ENCODE measurements at regions not wholly inside any gene's neighbourhood (a gene's known extent, or its start where the extent isn't known, plus 50 kb on each side); places are given as distances from the start of the nearest gene placed in this dataset.

DNA sequence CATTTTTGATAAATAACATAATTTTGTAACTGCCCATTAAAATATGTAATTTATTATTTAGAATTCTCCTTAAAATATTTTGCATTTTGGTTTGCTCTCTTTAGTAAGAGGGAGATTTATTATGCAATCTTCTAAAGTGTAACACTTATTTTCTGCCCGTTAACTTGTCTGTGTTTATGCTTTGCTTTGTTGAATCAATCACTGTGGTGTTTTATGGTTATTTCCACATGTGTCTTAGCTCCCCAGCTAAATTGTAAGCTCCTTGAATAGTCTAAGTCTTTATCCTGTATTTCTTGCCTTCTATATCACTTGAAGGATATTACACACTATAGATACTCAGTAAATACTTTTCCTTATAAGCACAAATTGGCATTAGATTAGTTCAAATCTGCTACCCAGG is 166.6 kb upstream of the SPRED2 start:
- no peaks in the 10 kb centered on the region for H3K36me3 Mint-ChIP-seq (ENCODE audit: insufficient read depth, unreplicated experiment)
- no peak overlapping the region for H3K4me3 Mint-ChIP-seq (ENCODE audit: unreplicated experiment)
- H3K4me1 Mint-ChIP-seq (ENCODE audit: insufficient read depth, unreplicated experiment): peaks cover 5% of the 10 kb centered on the region
- H3K27ac Mint-ChIP-seq (ENCODE audit: low read depth, unreplicated experiment): no peak overlapping the region
- H3K9me3 Mint-ChIP-seq (ENCODE audit: unreplicated experiment): no peaks in the 10 kb centered on the region
- no peaks in the 10 kb centered on the region for H3K27me3 Mint-ChIP-seq (ENCODE audit: insufficient read depth, unreplicated experiment)
- intact Hi-C loops (cut with micrococcal nuclease): no loop called here
- TF ChIP-seq, protein P1, sequence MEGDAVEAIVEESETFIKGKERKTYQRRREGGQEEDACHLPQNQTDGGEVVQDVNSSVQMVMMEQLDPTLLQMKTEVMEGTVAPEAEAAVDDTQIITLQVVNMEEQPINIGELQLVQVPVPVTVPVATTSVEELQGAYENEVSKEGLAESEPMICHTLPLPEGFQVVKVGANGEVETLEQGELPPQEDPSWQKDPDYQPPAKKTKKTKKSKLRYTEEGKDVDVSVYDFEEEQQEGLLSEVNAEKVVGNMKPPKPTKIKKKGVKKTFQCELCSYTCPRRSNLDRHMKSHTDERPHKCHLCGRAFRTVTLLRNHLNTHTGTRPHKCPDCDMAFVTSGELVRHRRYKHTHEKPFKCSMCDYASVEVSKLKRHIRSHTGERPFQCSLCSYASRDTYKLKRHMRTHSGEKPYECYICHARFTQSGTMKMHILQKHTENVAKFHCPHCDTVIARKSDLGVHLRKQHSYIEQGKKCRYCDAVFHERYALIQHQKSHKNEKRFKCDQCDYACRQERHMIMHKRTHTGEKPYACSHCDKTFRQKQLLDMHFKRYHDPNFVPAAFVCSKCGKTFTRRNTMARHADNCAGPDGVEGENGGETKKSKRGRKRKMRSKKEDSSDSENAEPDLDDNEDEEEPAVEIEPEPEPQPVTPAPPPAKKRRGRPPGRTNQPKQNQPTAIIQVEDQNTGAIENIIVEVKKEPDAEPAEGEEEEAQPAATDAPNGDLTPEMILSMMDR (IDR thresholded peaks at IDR 0.05; ENCODE audit: unreplicated experiment): no peak
- CTCF ChIA-PET: no interaction called here
- no peak for DNase-seq (ENCODE audit: unreplicated experiment)
- BruUV-seq (replicated peaks): no TSS peak
- POLR2A ChIA-PET: interaction anchor here (0.6 to 1.5 kb wide), 2 partner anchors 13 to 543 kb away, joined by 3 to 5 read pairs; partner anchors contain the start of gene CEP68

DNA sequence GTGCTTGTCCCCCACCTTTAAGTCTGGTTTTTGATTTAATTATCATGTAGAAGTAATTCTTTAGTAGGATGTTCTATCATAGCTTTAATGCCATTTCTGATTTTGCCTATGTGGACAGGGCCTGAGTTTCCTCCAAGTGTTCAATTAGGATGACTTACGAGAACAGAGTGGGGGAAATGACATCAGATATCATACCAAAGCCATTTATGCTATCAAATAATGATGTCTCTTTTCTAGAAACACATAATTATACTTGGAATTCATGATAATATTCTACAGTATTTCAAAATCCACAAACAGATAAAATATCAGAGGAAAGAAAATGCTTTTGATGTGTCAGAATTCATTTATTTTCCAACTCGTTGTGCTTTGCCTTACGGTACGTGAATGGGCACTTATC is 165.9 kb upstream of the SPRED2 start:
- DNase-seq (ENCODE audit: unreplicated experiment): no peak
- H3K9me3 Mint-ChIP-seq (ENCODE audit: unreplicated experiment): no peaks in the 10 kb centered on the region
- H3K4me3 Mint-ChIP-seq (ENCODE audit: unreplicated experiment): no peak overlapping the region
- POLR2A ChIA-PET: interaction anchor here (1.5 kb wide), 1 partner anchor 14 kb away, joined by 5 read pairs; no protein-coding TSS in a partner anchor
- TF ChIP-seq, protein P1 (IDR thresholded peaks at IDR 0.05; ENCODE audit: unreplicated experiment): no peak
- H3K4me1 Mint-ChIP-seq (ENCODE audit: insufficient read depth, unreplicated experiment): no peaks in the 10 kb centered on the region
- no peaks in the 10 kb centered on the region for H3K27me3 Mint-ChIP-seq (ENCODE audit: insufficient read depth, unreplicated experiment)
- CTCF ChIA-PET: no interaction called here
- H3K27ac Mint-ChIP-seq (ENCODE audit: low read depth, unreplicated experiment): no peak overlapping the region
- H3K36me3 Mint-ChIP-seq (ENCODE audit: insufficient read depth, unreplicated experiment): no peaks in the 10 kb centered on the region
- intact Hi-C loops (cut with micrococcal nuclease): no loop called here
- BruUV-seq (replicated peaks): no TSS peak

DNA sequence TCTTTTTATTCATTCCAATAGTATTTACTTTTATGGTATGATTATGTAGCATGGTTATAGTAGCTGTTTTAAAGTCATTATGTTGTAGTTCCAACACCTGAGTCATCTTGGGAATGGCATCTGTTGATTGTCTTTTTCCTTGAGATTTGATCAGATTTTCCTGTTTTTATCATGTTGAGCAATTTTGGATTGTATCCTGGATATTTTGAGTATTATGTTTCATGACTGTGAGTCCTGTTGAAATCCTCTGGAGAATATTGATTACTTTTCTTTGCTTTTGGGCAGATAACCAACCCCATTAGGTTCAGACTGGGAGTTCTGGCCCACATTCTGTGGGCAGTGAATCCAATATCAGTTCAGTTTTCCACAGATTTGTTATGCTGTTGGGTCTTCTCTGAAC is 163.2 kb upstream of the SPRED2 start:
- H3K4me3 Mint-ChIP-seq (ENCODE audit: unreplicated experiment): no peak overlapping the region
- DNase-seq (ENCODE audit: unreplicated experiment): peak; percentile 40
- H3K9me3 Mint-ChIP-seq (ENCODE audit: unreplicated experiment): no peaks in the 10 kb centered on the region
- ChIA-PET POLR2A (no interaction called here), CTCF (interaction anchor here (0.8 kb wide), 1 partner anchor 29 kb away, joined by 3 read pairs; no protein-coding TSS in a partner anchor)
- no peaks in the 10 kb centered on the region for H3K27me3 Mint-ChIP-seq (ENCODE audit: insufficient read depth, unreplicated experiment)
- H3K36me3 Mint-ChIP-seq (ENCODE audit: insufficient read depth, unreplicated experiment): no peaks in the 10 kb centered on the region
- H3K27ac Mint-ChIP-seq (ENCODE audit: low read depth, unreplicated experiment): no peak overlapping the region
- no TSS peak for BruUV-seq (replicated peaks)
- TF ChIP-seq, protein P1 (IDR thresholded peaks at IDR 0.05; ENCODE audit: unreplicated experiment): no peak
- no peaks in the 10 kb centered on the region for H3K4me1 Mint-ChIP-seq (ENCODE audit: insufficient read depth, unreplicated experiment)
- intact Hi-C loops (cut with micrococcal nuclease): no loop called here

DNA sequence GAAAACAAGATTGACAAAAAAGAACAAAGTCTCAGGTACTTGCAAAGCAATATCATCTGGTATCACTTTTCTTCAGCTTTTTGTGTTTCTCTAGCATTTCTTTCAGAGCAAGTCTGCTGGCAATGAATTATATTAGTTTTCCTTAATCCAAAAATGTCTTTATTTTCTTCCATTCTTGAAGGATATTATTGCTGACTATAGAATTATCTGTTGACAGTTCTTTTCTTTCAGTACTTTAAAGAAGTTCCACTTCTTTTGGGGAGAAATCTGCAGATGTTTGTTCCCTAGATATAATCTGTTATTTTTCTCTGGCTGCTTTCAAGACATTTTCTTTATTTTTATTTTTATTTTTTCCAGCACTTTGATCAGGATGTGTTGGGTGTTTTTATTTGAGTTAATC is 161.8 kb upstream of the SPRED2 start:
- intact Hi-C loops (cut with micrococcal nuclease): no loop called here
- TF ChIP-seq, protein P1 (IDR thresholded peaks at IDR 0.05; ENCODE audit: unreplicated experiment): no peak
- Mint-ChIP-seq H3K36me3 (ENCODE audit: insufficient read depth, unreplicated experiment) (no peaks in the 10 kb centered on the region), H3K4me1 (ENCODE audit: insufficient read depth, unreplicated experiment) (no peaks in the 10 kb centered on the region), H3K9me3 (ENCODE audit: unreplicated experiment) (no peaks in the 10 kb centered on the region), H3K27me3 (ENCODE audit: insufficient read depth, unreplicated experiment) (no peaks in the 10 kb centered on the region), H3K4me3 (ENCODE audit: unreplicated experiment) (no peak overlapping the region), H3K27ac (ENCODE audit: low read depth, unreplicated experiment) (no peak overlapping the region)
- no TSS peak for BruUV-seq (replicated peaks)
- DNase-seq (ENCODE audit: unreplicated experiment): no peak
- ChIA-PET POLR2A (interaction anchor here (1.0 kb wide), 1 partner anchor 18 kb away, joined by 3 read pairs; no protein-coding TSS in a partner anchor), CTCF (interaction anchor here (0.7 kb wide), 1 partner anchor 55 kb away, joined by 6 read pairs; no protein-coding TSS in a partner anchor)

Measured in MCF 10A (cell line).